Eye (tissue), 1 donor: ENCODE measurements at regions not wholly inside any gene's neighbourhood (a gene's known extent, or its start where the extent isn't known, plus 50 kb on each side); places are given as distances from the start of the nearest gene placed in this dataset.

Experiments used
- DNase-seq: peaks from one replicate; pipeline ENCODE4 v3.0.0-alpha.2; 2015

- no peak for DNase-seq
These were observed 299.5 kb upstream of the HAND2 start for GRCh38 chr4:173829565-173829964.

DNA sequence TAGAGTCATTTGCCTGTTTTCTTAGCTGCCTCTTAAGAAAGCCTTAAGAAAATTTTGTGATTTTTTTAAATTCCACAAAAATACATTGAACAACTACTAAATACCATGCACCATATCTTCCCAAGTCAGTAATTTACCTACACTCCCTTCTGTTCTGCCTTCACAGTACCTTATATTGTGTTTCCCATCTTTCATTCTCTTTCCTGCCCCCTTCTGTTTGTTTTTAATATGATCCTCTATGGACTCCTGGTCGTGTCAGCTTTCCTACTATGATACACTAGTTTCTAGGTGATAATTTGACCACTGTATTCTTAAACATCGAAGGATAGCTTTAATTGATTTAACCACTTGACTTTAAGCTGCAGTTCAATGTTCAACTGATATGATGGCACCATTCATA, 297.7 kb upstream of the HAND2 start:
- DNase-seq: no peak

GRCh38 chr4:173821876-173822275, 291.8 kb upstream of the HAND2 start:
- no peak for DNase-seq

DNA sequence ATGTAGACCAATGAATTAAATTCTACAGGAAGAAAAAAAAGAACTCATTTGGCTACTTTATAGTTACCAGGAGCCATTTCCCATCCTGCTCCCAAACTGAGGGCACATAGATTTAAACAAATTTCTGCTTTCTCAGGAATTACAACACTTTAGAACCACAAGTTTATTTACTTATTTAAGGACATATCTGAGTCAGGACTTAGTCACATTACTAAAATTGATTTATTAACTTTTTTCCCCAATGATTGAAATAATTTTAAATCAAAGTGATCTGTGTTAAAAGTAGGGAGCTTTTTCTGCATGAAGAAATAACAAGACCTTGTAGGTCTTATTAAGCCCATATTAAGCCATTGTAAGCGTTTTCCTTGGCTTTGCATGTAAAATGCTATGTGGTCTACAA, 291.0 kb upstream of the HAND2 start:
- DNase-seq: no peak

DNA sequence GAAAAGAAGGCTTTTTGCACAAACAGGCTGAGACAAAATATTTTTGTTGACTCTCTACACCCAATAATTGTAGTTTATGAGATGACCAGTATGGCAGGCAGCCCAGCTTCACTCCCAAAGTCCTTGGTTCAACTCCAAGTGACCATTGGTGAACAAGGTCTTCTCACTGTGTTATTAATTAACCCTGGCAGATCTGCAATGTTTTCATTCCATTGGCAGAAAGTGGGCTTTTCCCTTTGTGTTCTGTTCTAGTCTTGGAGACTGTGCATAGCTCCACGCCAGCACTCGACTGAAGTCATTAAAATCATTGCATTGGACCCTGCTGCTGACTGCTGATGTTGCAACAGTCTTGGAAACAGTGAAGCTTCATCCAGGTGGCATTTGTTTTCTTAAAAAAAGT, 277.3 kb upstream of the HAND2 start:
- DNase-seq: no peak

GRCh38 chr4:173805884-173806283, 275.9 kb upstream of the HAND2 start:
- no peak for DNase-seq

DNA sequence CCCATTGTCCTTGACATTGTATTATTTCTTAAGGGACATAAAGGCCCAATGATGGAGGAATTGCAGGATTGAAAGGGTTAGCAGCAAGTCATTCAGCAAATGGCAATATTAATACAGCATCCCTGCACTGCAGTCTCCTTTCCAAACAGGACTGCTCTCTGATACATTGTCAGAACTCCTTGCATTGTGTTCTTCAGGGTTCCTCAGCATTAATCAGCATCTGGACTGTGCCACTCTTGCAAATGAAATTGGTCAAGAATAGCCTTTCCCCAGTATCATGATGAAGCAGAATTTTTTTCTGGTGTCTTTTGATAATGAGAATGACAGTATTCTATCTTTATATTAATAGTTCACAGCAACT, 272.6 kb upstream of the HAND2 start:
- DNase-seq: no peak

GRCh38 chr4:173801876-173802661, 272.0 kb upstream of the HAND2 start:
- DNase-seq: peak; percentile 26

DNA sequence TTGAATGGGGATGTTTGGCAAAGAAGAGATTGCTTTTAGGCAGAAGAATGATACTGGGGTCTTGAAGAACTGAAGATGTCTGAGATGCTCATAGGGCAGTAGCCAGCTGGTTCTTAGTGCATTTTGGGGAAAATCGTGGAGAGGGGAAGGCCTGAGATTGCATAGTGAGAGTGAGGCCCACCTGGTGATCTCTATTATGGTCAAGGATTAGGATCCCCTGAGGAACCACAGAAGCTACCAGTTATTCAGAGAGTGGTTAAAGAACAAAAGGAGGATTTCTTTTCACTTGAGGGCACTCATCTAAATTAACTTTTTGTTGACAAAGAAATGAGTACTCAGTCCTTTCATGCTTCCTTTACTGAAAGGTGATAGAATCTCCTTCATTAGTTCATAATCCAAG, 271.3 kb upstream of the HAND2 start:
- DNase-seq: no peak

- DNase-seq: no peak
These were observed 267.3 kb upstream of the HAND2 start for GRCh38 chr4:173797296-173797695.

DNA sequence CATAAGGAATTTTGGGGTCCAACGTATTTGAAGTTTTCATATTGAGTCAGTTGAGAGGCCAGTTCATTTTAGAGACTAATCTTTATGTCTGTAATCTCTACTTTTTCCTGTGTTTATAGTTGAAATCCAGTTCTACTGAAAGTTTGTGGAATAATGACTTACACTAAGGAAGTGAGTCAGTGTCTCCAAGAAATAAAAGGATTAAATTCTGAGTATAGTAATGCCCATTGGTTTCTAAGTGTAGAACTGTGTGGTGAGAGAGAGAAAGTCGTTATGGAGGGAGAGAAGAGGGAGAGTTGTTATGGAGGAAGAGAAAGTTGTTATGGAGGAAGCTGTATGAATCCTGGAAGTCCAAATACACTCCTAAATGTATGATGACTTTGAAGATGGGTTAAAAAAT, 264.6 kb upstream of the HAND2 start:
- DNase-seq: no peak

GRCh38 chr4:173793937-173794510, 264.0 kb upstream of the HAND2 start:
- DNase-seq: no peak

DNA sequence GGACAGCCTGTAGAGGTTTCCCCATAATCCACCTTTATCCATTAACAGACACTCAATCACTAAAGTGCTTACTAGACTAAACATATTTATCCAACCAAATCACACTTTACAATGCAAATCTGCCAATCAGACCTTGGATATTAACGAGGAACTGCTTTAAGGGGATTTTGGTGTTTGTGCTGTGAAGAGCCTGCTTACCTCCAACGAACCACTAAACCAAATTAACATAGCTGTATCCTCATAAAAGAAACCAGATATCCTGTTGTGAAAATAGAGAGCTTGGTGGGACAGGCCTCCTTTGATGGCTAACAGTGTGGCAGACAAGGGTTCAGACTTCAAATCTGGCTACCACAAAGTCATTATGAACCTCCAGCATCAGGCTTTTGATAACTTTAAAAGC, 252.6 kb upstream of the HAND2 start:
- DNase-seq: no peak

DNA sequence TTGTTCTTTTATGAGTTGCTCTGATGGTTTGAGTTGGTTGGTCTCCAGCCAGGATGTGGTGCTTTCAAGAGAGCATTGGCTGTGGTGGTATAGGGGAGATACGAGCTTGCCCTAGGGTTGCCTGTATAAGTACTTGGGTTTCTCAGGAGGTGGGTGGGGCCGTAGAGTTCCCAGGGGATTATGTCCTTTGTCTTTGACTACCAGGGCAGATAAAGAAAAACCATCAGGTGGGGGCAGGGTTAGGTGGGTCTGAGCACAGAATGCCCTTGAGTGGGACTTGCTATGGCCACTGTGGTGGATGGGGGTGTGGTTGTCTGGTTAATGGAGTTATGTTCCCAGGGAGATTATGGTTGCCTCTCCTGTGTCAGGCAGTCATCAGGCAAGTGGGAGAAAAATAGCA, 247.9 kb upstream of the HAND2 start:
- no peak for DNase-seq

DNA sequence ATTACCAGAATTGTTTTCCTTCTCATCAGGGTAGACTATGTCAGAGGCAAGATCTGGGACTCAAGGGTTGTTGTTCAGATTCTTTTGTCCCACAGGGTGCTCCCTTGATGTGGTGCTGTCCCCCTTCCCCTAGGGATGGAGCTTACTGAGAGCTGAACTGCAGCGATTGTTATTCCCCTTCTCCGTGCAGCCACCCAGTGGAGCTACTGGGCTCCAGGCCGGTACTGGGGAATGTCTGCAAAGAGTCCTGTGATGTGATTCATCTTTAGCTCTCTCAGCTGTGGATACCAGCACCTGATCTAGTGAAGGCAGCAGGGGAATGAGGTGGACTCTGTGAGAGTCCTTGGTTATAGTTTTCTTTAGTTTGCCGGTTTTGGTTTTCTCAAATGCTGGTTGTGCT, 247.4 kb upstream of the HAND2 start:
- DNase-seq: no peak

DNA sequence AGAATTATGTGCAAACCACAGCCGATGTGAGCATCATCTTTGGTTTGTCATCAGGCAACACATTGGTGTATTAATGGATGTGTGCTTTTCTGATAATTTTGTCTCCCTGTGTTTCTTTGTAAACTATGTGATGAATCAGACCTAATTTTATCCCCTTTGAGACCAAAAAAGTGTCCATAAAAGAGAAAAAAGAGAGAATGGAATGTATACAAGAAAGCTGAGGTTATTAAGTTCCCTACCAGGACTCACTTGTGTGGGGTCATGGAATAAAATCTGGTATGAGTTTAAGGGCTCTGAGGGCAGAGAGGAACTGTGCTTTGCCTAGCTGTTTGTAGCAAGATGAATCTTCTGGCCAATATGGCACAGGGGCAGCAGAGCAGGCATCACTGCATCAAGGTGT, 239.5 kb upstream of the HAND2 start:
- DNase-seq: no peak

DNA sequence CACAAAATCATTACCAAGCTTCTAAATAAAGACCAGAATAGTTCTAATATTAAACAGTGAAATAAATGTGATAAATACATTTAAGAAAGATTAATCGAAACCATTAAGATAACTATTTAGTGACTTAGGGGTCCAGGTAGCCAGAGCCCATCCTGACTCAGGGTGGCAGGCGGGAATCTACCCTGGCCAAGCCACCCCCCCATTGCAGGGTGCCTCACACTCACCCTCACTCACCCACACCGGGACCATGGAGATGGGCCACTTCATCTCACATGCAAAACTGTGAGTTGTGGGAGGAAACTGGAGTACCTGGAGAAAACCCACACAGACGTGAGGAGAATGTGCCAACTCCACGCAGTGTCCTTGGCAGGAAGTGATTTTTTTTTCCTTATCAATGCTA, 237.6 kb upstream of the HAND2 start:
- no peak for DNase-seq

GRCh38 chr4:173766171-173766600, 236.2 kb upstream of the HAND2 start:
- DNase-seq: no peak

DNA sequence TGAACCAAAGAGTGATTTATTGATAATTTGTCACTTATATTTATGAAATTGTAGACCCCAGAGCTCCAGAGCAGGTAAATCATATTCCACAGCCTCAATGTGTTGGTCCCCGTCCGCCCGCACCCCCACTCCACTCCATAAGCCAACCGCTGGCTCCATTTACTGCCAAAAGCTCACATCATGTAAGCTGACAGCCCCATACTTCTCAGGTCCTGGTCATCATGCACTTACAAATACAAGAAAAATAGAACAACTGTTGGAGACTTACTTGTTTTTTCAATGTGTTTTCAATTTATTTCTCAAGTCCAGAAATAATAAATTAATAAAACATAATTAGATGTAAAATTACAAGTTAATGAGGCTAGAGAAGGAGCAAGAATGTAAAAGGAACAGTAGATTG, 235.7 kb upstream of the HAND2 start:
- DNase-seq: no peak

- no peak for DNase-seq
These were observed 233.4 kb upstream of the HAND2 start for GRCh38 chr4:173763389-173763788.

- no peak for DNase-seq
These were observed 231.9 kb upstream of the HAND2 start for GRCh38 chr4:173761938-173762337.

DNA sequence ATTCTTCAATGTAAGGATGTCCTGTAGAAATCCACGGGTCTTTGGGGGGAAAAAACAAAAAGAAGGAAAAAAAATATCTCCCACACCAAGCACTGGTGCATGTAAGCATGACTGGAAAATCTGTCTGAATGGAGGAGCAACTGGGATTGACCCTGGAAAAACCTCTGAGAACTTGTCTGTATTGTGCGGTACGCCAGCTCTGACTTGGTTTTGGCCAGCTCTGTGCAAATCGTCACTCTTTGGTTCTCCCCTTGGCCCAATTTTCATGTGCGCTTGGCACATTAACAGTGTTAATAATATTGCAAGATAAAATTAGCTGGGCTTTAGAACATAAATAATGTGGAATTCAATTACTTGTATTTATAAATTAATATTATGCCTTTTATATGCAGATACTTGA, 231.2 kb upstream of the HAND2 start:
- no peak for DNase-seq

- DNase-seq: no peak
These were observed 228.1 kb upstream of the HAND2 start for GRCh38 chr4:173758132-173758531.

- DNase-seq: no peak
These were observed 223.4 kb upstream of the HAND2 start for GRCh38 chr4:173753408-173753807.

GRCh38 chr4:173752610-173753230, 222.7 kb upstream of the HAND2 start:
- DNase-seq: no peak
